SKM-1 treated with dmso at 0.1 percent for 144 hours (cell line): ENCODE measurements at regions not wholly inside any gene's neighbourhood (a gene's known extent, or its start where the extent isn't known, plus 50 kb on each side); places are given as distances from the start of the nearest gene placed in this dataset.

Source experiments
- DNase-seq: peaks from one replicate; lab custom pipeline; 2025; ENCODE audit not compliant: unreplicated experiment; lab: John Stamatoyannopoulos, UW

- no peak for DNase-seq
Measured at GRCh38 chr13:34103854-34104253, 285.9 kb downstream of the RFC3 start.

- DNase-seq: no peak
Measured at GRCh38 chr13:34104853-34105252, 286.9 kb downstream of the RFC3 start.

GRCh38 chr13:34107806-34108205 is 289.9 kb downstream of the RFC3 start:
- no peak for DNase-seq

- no peak for DNase-seq
Measured at GRCh38 chr13:34108410-34108809, 290.5 kb downstream of the RFC3 start.

GRCh38 chr13:34114581-34114980 is 296.6 kb downstream of the RFC3 start:
- DNase-seq: peak; percentile 23

- no peak for DNase-seq
Measured at GRCh38 chr13:34116651-34117050, 298.7 kb downstream of the RFC3 start.

GRCh38 chr13:34124666-34125306 is 306.8 kb downstream of the RFC3 start:
- DNase-seq: no peak

GRCh38 chr13:34127523-34127922 is 309.6 kb downstream of the RFC3 start:
- DNase-seq: no peak

GRCh38 chr13:34128661-34129060 is 310.7 kb downstream of the RFC3 start:
- DNase-seq: no peak

GRCh38 chr13:34129436-34129835 is 311.5 kb downstream of the RFC3 start:
- no peak for DNase-seq

- no peak for DNase-seq
Measured at GRCh38 chr13:34137200-34137599, 319.3 kb downstream of the RFC3 start.

GRCh38 chr13:34139660-34140227 is 321.8 kb downstream of the RFC3 start:
- no peak for DNase-seq

- no peak for DNase-seq
Measured at GRCh38 chr13:34143637-34144036, 325.7 kb downstream of the RFC3 start.

- DNase-seq: no peak
Measured at GRCh38 chr13:34144142-34144541, 326.2 kb downstream of the RFC3 start.

- DNase-seq: no peak
Measured at GRCh38 chr13:34145061-34145460, 327.1 kb downstream of the RFC3 start.

GRCh38 chr13:34148359-34148758 is 330.4 kb downstream of the RFC3 start:
- no peak for DNase-seq

- DNase-seq: no peak
Measured at GRCh38 chr13:34151885-34152284, 333.9 kb downstream of the RFC3 start.

- no peak for DNase-seq
Measured at GRCh38 chr13:34152409-34152808, 334.5 kb downstream of the RFC3 start.

GRCh38 chr13:34152996-34153395 is 335.0 kb downstream of the RFC3 start:
- no peak for DNase-seq

- DNase-seq: no peak
Measured at GRCh38 chr13:34153428-34154180, 335.7 kb downstream of the RFC3 start.

- no peak for DNase-seq
Measured at GRCh38 chr13:34155931-34156607, 338.1 kb downstream of the RFC3 start.

- peak; percentile 75 for DNase-seq
Measured at GRCh38 chr13:34156841-34157365, 339.0 kb downstream of the RFC3 start.
